WTC11 (cell line): ENCODE measurements at regions not wholly inside any gene's neighbourhood (a gene's known extent, or its start where the extent isn't known, plus 50 kb on each side); places are given as distances from the start of the nearest gene placed in this dataset.

Experiments used
- ATF2 ChIP-seq: sonication (generic); formaldehyde crosslinking; IDR thresholded peaks from 2 replicates; pipeline ENCODE4 v1.8.1; 2022; ENCODE audit warnings: low read depth, missing genetic modification reagents, borderline replicate concordance
- E2F5 ChIP-seq: sonication (generic); formaldehyde crosslinking; IDR thresholded peaks from 2 replicates; pipeline ENCODE4 v1.8.1; 2022; ENCODE audit warnings: mild to moderate bottlenecking, moderate library complexity, missing genetic modification reagents
- HMGXB4 ChIP-seq: sonication (generic); formaldehyde crosslinking; IDR thresholded peaks from 2 replicates; pipeline ENCODE4 v1.8.1; 2023; ENCODE audit warnings: mild to moderate bottlenecking, moderate library complexity, missing genetic modification reagents
- KAT7 ChIP-seq: sonication (generic); formaldehyde crosslinking; IDR thresholded peaks from 2 replicates; pipeline ENCODE4 v1.8.1; 2023; ENCODE audit warnings: missing genetic modification reagents, mild to moderate bottlenecking, borderline replicate concordance
- NR3C1 ChIP-seq: sonication (generic); formaldehyde crosslinking; conservative IDR thresholded peaks from 2 replicates; pipeline ENCODE4 v1.8.1; 2023; ENCODE audit warnings: low read depth, mild to moderate bottlenecking, missing genetic modification reagents
- RORB ChIP-seq: fragments of 250-450 bp; sonication (Bioruptor Pico); IDR thresholded peaks from 2 replicates; pipeline ENCODE4 v1.9.0; 2021; ENCODE audit warnings: mild to moderate bottlenecking
- TF ChIP-seq, protein P1 (sequence below): sonication (generic); formaldehyde crosslinking; IDR thresholded peaks from 2 replicates; pipeline ENCODE4 v1.8.0; 2023; ENCODE audit warnings: missing genetic modification reagents, mild to moderate bottlenecking, borderline replicate concordance
- TF ChIP-seq, protein P2 (sequence below): fragments of 200-600 bp; IDR thresholded peaks from 2 replicates; pipeline ENCODE4 v1.8.0; 2022; ENCODE audit warnings: antibody characterized with exemption
- TF ChIP-seq, protein P3 (sequence below): sonication (generic); formaldehyde crosslinking; IDR thresholded peaks from 2 replicates; pipeline ENCODE4 v1.8.1; 2023; ENCODE audit warnings: mild to moderate bottlenecking, missing genetic modification reagents

DNA sequence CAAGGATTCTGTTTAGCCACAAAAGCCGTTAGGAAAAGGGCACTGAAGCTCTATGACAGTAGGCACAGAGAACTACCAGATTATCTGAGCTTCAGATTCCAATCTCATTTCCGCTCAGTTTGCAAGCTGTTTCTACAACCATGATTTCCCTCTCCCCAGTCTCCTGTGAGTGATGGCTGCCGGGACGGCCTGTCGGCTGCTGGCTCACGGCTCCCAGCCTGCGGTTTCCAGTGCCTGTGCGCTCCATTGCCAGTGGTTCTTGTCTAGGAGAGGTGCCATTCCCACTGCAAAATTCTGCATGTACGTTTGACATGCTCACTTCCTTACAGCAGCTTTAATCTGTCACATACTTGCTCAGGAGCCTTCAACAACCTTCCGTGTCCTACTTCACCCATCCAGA lies 429.1 kb upstream of the FRG1 start:
- TF ChIP-seq, protein P1, sequence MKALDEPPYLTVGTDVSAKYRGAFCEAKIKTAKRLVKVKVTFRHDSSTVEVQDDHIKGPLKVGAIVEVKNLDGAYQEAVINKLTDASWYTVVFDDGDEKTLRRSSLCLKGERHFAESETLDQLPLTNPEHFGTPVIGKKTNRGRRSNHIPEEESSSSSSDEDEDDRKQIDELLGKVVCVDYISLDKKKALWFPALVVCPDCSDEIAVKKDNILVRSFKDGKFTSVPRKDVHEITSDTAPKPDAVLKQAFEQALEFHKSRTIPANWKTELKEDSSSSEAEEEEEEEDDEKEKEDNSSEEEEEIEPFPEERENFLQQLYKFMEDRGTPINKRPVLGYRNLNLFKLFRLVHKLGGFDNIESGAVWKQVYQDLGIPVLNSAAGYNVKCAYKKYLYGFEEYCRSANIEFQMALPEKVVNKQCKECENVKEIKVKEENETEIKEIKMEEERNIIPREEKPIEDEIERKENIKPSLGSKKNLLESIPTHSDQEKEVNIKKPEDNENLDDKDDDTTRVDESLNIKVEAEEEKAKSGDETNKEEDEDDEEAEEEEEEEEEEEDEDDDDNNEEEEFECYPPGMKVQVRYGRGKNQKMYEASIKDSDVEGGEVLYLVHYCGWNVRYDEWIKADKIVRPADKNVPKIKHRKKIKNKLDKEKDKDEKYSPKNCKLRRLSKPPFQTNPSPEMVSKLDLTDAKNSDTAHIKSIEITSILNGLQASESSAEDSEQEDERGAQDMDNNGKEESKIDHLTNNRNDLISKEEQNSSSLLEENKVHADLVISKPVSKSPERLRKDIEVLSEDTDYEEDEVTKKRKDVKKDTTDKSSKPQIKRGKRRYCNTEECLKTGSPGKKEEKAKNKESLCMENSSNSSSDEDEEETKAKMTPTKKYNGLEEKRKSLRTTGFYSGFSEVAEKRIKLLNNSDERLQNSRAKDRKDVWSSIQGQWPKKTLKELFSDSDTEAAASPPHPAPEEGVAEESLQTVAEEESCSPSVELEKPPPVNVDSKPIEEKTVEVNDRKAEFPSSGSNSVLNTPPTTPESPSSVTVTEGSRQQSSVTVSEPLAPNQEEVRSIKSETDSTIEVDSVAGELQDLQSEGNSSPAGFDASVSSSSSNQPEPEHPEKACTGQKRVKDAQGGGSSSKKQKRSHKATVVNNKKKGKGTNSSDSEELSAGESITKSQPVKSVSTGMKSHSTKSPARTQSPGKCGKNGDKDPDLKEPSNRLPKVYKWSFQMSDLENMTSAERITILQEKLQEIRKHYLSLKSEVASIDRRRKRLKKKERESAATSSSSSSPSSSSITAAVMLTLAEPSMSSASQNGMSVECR (CRISPR knock-in tag) = no peak
- TF ChIP-seq E2F5 (CRISPR knock-in tag) (no peak), RORB (no peak), NR3C1 (CRISPR knock-in tag) (no peak), HMGXB4 (no peak), KAT7 (CRISPR knock-in tag) (no peak), ATF2 (CRISPR knock-in tag) (no peak)
- TF ChIP-seq, protein P2, sequence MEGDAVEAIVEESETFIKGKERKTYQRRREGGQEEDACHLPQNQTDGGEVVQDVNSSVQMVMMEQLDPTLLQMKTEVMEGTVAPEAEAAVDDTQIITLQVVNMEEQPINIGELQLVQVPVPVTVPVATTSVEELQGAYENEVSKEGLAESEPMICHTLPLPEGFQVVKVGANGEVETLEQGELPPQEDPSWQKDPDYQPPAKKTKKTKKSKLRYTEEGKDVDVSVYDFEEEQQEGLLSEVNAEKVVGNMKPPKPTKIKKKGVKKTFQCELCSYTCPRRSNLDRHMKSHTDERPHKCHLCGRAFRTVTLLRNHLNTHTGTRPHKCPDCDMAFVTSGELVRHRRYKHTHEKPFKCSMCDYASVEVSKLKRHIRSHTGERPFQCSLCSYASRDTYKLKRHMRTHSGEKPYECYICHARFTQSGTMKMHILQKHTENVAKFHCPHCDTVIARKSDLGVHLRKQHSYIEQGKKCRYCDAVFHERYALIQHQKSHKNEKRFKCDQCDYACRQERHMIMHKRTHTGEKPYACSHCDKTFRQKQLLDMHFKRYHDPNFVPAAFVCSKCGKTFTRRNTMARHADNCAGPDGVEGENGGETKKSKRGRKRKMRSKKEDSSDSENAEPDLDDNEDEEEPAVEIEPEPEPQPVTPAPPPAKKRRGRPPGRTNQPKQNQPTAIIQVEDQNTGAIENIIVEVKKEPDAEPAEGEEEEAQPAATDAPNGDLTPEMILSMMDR = no peak
- TF ChIP-seq, protein P3, sequence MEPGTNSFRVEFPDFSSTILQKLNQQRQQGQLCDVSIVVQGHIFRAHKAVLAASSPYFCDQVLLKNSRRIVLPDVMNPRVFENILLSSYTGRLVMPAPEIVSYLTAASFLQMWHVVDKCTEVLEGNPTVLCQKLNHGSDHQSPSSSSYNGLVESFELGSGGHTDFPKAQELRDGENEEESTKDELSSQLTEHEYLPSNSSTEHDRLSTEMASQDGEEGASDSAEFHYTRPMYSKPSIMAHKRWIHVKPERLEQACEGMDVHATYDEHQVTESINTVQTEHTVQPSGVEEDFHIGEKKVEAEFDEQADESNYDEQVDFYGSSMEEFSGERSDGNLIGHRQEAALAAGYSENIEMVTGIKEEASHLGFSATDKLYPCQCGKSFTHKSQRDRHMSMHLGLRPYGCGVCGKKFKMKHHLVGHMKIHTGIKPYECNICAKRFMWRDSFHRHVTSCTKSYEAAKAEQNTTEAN (CRISPR knock-in tag) = no peak
